Stimulated activated CD8-positive, alpha-beta memory T cell treated with anti-CD3 and anti-CD28 coated beads, Interleukin-12 subunit alpha, Interleukin-12 subunit beta, amount 100 ng/mL, for 4 hours (primary cell): ENCODE measurements at regions not wholly inside any gene's neighbourhood (a gene's known extent, or its start where the extent isn't known, plus 50 kb on each side); places are given as distances from the start of the nearest gene placed in this dataset.
"Not testable (repeated sequence)": the region's sequence is repeated elsewhere in the genome, so short reads cannot be mapped to it uniquely, and the experiment has no call there.

ENCODE experiments used
- DNase-seq: peaks from one replicate; pipeline ENCODE4 v3.0.0-alpha.2; 2020; ENCODE audit warnings: low read depth

DNA sequence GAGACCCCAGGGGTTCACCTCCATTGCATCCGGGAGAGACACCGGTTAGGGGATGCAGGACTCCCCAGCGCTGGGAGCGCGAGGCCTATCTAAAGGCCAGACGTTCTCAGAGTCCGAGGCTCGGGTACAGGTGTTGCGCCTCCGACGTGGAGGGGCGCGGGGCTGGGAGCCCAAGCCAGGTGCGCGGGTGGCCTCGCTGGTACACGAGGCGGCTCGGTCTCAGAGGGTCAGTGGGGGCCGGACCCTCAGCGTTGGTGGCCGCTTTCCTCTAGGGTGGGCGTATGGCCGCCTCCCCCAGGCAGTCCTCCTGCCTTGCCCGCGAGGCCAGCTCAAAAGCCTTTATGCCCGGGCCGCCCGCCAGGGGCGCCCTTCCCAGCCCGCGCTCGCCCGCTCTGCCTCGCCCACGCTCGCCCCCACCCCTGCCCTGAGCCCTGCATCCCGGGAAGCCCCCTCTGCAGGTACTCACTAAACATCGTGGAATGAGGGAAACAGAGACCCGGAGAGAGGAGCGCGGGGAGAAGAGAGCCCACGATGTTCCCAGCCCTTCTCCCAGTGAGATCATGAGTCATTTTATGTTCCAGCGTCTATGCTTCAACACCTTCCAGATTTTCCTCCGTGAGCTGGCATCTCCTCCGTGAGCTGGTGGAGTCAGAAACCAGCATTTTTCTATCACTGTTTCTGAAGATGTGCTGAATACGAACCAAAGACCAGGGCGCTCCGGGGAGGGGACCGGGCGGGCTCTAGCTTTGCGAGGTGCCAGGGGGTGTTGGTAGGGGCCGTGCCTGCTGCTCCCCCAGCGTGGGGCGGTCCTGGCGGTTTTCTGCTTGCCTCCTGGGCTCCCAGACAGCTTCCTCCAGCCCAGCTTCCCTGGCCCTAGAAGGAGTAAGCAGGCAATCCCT, 73.8 kb downstream of the DIO3 start:
- DNase-seq: no peak

DNA sequence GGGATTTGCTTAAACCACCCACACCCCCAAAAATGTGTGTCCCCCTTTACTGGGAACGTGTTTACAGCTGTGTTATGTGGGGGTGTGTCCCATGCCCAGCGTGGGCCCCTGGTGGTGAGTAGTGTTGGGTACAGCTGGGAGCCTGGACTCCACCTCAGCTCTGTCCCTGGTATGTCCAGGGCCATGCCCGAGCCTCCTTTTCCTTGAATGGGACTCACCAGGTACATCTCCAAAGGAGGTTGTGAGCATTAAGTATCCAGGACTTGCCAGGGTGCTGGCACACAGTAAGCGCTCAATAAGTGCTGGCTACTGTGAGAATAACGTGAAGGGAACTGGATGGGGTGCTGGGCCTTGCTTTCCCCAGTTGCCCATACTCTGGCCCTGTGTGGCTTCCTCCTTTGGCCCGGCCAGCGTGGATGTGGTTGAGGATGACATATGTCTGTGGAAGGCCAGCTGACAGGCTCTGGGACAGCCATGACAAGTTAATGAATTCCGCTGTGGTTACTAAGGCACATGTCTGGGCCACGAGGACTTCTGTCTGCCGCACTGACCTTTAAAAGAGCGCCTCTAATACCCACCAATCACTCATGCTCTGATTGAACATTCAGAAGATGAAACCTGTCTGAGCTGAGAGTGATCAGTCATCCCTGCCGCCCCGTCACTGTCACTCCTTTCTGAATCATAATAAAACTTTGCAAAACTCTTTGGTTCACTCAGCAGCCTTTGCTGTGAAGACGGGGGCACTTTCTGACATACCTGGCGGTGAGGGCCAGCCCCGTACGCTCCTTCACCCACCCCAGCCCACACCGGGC, 74.7 kb downstream of the DIO3 start:
- no peak for DNase-seq

DNA sequence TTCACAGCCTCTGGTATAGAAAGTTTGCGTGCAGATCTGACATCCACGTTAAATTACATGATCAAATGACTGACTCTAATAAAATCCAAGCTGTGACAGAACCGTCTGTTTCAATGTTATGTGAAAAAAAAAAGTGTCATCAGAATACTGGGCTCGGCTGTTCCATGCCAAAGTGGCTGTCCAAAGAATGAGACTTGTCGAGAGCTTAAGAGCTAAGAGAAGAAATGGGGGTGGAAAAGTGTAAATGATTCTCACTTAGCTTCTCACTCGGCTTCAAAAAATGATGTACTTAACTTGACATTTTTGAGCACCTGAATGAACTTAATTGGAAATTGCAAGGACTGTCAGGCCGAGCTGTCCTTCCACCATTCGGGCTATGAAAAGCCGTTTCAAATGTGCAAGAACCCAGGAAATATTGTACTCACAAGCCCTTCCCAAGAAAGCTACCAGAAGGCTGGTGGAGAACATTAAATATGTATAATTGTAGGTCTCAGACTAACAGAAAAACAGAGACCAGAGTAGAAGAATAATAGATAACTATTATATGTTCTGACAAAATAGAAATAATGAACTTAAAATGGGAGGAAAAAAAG, 78.0 kb downstream of the DIO3 start:
- DNase-seq: no peak

DNA sequence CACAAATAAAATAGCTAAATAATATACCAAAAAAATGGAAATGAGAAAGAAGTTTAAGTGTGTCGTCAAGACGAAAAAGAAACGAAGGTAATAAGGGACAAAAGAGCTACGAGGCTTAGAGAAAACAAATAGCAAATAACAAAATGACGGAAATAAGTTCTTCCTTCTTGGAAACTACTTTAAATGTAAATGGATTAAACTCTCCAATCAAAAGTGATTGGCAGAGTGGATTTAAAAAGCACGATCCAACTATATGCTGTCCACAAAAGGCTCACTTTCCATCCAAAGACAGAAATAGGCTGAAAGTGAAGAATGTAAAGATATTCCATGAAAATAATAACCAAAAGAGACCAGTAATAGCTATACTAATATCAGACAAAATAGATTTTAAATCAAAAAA, 82.4 kb downstream of the DIO3 start:
- DNase-seq: no peak

DNA sequence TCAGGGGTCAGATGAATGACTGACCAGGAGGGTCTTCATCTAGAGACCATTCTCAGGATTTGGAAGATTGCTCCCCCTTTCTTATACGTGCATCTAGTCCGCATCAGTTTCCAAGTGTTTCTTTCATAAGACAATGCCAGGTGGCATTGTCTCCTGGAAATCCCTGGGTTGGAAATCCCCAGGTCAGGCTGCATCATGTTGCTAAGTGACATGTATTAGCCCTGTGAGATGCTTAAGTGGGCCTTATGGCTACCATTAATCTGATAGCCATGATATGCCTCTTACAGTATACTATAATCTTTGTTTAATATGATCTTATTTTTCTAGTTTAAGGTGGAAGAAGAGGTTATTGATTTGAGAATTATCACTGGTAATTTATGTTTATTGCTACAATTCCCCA, 92.8 kb downstream of the DIO3 start:
- DNase-seq: no peak

DNA sequence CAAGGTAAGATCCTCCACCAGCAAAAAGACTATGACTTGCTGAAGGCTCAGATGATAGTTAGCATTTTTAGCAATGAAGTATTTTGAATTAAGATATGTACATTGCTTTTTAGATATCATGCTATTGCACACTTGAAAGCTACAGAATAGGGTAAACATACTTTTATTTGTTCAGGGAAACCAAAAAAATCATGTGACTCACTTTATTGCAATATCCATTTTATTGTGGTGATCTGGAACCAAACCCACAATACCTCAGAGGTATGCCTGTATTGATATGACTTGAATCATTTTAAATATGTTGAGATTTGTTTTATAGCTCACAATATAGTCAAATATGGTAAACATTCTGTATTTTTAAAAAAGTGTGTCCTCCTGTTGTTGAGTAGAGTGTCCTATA, 96.1 kb downstream of the DIO3 start:
- no peak for DNase-seq

DNA sequence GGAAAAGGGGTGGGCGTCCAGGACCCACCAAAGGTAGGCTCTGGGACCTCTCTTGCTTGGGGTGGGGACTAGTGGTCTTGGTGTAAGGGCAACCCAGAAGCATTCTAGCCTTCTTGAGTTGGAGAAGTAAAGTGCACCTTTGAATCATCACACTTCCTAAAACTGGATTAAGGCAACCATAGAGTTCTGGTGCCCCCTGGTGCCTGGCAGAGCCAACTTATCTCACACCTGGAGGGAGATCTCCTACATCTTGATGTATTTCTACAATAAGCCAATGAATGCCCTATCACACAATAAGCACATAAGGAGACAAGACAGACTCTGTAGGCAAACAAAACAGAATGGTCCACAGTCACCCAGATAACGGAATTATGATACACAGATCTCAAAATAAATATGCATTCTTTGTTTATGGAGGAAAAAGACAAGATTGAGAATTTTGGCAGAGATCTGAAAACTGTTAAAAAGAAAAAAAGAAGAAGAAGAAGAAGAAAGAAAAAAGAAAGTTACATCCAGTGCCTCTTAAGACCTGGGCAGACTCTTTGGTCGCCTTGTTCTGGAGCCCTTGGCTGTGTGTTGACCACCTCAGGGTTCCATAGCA, 95.9 kb upstream of the PPP2R5C start:
- DNase-seq: no peak

DNA sequence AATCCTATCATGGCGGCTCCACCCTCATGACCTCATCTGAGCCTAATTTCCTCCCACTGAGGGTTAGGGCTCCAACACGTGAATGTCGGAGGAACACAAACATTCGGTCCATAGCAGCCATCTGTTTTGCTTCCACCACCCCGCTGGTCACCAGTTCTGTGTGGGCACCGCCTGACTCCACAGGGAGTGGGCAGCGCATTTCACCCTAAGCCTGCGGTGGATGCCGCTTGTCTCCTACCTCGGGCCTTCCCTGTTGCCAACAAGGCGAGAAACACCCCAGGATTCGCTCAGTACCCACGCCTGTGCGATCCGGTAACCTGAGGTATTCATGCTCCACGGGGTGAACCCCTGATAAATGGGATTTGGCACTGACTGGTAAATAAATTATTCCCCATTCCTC, 95.2 kb upstream of the PPP2R5C start:
- no peak for DNase-seq

DNA sequence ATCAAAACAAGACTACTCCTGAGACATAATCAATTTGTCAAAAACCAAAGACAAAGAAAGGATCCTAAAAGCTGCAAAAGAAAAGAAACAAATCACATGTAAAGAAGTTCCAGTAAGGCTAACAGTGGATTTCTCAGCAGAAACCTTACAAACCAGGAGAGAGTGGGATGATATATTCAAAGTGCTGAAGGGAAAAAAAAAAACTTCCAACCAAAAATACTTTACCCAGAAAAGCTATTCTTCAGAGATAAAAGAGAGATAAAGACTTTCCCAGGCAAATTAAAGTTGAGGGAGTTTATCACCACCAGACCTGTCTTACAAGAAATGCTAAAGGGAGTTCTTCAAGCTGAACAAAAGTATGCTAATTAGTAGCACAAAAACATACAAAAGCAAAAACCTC, 91.9 kb upstream of the PPP2R5C start:
- DNase-seq: no peak

DNA sequence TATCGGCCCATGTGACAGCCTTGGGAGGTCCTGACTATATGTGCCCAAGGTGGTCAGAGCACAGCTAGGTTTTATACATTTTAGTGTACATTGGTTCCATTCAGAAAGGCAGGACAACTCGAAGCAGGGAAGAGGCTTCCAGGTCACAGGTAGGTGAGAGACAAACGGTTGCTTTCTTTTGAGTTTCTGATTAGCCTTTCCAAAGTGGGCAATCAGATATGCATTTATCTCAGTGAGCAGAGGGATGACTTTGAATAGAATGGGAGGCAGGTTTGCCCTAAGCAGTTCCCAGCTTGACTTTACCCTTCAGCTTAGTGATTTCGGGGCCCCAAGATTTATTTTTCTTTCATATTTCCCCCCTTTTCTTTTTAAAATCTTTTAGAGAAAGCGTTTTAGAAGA, 87.6 kb upstream of the PPP2R5C start:
- DNase-seq: no peak

DNA sequence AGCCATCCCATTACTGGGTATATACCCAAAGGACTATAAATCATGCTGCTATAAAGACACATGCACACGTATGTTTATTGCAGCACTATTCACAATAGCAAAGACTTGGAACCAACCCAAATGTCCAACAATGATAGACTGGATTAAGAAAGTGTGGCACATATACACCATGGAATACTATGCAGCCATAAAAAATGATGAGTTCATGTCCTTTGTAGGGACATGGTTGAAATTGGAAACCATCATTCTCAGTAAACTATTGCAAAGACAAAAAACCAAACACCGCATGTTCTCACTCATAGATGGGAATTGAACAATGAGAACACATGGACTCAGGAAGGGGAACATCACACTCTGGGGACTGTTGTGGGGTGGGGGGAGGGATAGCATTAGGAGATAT, 85.7 kb upstream of the PPP2R5C start:
- DNase-seq: not testable (repeated sequence)

DNA sequence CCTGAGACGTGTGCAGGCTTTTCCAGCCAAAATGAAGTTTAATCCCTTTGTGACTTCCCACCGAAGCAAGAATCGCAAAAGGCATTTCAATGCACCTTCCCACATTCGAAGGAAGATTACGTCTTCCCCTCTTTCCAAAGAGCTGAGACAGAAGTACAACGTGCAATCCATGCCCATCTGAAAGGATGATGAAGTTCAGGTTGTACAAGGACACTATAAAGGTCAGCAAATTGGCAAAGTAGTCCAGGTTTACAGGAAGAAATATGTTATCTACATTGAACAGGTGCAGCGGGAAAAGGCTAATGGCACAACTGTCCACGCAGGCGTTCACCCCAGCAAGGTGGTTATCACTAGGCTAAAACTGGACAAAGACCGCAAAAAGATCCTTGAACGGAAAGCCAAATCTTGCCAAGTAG, 83.6 kb upstream of the PPP2R5C start:
- DNase-seq: not testable (repeated sequence)

DNA sequence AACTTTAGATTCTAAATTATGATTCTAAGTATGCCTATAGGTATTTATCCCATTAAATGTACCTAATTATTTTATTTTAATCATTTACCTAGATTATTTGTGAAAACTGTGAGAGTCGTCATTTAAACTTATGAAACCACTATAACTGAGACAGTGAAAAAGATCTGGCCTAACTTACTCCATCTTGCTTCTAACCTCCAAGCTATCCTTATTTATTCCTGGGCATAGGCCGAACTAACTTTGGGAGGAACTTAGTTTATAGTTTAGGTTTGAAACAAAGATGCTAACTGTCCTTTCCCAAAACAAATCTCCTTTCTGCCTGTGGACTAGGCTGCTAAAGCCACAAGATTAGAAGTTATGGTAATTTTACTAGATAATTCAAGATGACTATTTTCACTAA, 79.7 kb upstream of the PPP2R5C start:
- DNase-seq: no peak

DNA sequence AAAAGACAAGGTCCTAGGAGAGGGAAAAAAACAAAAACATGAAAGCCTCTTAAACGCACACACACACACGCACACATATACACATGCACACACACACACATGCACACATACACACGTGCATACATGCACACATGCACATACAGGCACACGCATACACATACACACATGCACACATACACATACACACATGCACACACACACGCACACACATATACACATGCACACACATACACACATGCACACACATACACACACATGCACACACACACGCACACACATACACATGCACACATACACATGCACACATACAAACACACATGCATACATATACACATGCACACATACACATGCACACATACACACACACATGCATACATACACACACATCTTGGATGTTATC, 78.1 kb upstream of the PPP2R5C start:
- no peak for DNase-seq

DNA sequence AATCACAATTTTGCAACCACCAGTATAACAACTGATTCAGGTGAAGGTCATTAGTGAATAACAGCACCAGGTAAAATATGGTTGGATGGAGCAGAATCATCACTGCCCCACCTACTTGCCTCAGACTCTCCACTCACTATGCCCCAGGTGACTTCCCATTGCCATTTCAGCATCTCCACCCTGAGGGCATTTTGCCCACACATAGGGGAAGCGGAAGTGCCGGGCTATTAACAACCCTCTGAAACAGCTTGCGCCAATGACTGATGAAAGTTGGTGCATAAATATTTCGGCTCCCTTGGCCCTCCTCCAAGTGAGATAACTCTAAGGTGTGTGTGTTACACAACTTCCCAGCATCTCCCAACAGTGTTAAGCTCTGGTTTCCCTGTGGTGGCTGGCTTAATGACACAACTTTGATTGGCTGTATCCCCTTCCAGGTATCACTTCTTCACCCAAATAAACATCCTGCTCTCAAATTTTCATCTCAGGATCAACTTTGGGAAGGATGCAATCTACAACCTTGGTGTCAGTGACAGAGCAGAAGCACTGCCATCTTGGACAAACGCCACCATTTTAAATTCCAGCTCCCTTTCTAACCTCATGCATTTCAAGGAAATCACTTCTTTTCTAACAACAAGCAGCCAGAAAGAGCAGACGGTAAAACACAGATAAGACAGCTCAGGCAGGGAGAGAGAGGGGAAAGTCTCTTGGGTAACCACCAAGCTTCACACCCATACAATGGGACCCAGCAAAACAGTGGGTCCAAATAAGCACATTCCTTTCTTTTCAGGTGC, 73.6 kb upstream of the PPP2R5C start:
- DNase-seq: no peak

DNA sequence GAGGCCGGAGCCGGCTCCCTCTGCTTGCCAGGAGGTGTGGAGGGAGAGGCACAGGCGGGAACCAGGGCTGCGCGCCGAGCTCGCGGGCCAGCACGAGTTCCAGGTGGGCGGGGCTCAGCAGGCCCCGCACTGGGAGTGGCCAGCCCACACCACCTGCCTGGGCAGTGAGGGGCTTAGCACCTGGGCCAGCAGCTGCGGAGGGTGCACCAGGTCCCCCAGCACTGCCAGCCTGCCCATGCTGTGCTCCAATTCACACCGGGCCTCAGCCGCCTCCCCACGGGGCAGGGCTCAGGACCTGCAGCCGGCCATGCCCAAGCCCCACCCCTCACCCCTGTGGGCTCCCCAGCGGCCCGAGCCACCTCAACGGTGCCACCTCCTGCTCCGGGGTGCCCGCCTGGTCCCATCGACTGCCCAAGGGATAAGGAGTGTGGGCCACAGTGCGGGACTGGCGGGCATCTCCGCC, 72.4 kb upstream of the PPP2R5C start:
- DNase-seq: no peak

DNA sequence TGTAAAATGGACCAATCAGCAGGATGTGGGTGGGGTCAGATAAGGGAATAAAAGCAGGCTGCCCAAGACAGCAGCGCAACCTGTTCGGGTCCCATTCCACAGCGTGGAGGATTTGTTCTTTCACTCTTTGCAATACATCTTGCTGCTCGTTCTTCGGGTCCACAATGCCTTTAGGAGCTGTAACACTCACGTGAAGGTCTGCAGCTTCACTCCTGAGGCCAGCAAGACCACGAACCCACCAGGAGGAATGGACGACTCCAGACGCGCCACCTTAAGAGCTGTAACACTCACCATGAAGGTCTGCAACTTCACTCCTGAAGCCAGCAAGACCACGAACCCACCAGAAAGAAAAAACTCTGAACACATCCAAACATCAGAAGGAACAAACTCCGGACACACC, 71.5 kb upstream of the PPP2R5C start:
- DNase-seq: not testable (repeated sequence)

DNA sequence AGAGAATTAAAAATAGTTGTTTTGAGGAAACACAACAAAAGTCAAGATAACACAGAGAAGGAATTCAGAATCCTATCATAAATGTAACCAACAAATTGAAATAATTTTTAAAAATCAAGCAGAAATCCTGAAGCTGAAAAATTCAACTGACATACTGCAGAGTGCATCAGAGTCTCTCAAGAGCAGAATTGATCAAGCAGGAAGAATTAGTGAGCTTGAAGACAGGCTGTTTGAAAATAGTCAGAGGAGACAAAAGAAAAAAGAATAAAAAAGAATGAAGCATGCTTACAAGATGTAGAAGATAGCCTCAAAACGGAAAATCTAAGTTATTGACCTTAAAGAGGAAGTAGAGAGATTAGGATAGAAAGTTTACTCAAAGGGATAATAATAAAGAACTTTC, 65.8 kb upstream of the PPP2R5C start:
- DNase-seq: no peak

DNA sequence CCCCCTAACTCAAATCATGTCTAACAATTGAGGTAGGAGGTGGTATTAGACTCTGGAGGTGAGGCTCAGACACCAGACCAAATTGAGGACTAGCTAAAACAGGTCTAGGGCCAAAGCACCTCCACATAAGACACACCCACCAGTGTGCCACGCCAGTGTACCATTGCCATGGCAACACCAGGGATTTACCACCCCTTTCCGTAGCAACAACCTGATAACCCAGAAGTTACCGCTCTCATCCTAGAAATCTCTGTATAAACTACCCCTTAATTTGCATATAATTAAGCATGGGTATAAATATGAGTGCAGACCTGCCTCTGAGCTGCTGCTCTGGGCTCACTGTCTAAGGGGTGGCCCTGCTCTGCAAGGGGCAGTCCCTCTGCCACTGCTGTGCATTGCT, 57.4 kb upstream of the PPP2R5C start:
- no peak for DNase-seq

DNA sequence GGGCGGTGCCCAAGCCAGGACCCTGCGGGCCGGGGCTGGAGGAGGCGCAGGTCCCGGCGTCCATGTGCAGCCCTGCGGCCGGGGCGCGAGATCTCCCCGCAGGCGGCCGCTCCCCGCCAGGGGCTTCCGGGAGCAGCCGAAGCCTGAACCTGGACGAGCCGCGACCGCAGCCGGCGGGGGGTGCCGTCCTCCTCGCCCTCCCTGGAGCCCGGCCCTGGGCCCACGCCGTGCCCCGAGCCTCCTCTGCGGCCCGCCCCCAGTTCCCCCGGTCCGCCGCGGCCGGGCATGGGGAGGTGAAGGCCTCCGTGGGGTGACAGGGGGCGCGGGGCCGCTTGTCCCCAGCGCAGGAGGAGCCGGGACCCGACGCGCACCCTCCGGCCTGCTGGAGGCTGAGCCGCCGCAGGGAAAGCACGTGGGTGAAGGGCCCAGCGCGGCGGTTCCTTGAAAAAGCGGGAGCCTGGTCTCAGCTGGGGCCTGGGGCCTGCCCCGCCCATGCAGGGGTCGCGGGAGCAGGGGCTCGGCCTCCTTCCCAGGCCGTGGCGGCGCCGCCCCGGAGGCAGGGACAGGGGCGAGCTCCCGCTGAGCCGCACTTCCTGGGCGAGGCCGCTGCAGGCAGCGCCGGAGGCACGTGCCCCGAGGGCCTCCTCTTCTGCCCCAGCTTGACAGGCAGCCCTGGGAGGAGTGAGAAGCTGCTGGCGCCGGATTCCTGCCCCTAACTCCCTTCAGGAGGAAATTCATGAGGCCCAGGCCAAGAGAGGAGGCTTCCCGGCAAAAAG, 55.6 kb upstream of the PPP2R5C start:
- DNase-seq: peak; percentile 51
